HEK293 (cell line): ENCODE measurements at regions not wholly inside any gene's neighbourhood (a gene's known extent, or its start where the extent isn't known, plus 50 kb on each side); places are given as distances from the start of the nearest gene placed in this dataset.

Source experiments
- CTCF ChIA-PET: fragments of 350-600 bp; formaldehyde crosslinking; extraction: SDS; loops from one replicate; lab custom pipeline; 2021; ENCODE audit warnings: antibody characterized with exemption; lab: Yijun Ruan, JAX
- POLR2A ChIA-PET: fragments of 300-600 bp; formaldehyde crosslinking; extraction: SDS; loops from one replicate; lab custom pipeline; 2020; ENCODE audit warnings: antibody characterized with exemption, inconsistent platforms; lab: Yijun Ruan, JAX
- H3K27ac ChIP-seq: fragments of 200-500 bp; sonication (Bioruptor generic); 2 replicates; pipeline ENCODE4 v1.5.1; 2014; ENCODE audit warnings: low read depth, low read length, control low read depth, inconsistent platforms; ENCODE audit errors: extremely low read depth
- H3K36me3 ChIP-seq, 2 experiments: fragments of 200-500 bp in 1 of 2; sonication (Bioruptor generic) in 1 of 2; 1 replicate in 1 of 2; 2 replicates in 1 of 2; pipeline ENCODE4 v1.5.1; 2014 to 2017; ENCODE audit warnings: inconsistent platforms in 2 of 2, low read length in 2 of 2; ENCODE audit not compliant: control insufficient read depth in 2 of 2, insufficient read depth in 1 of 2
- H3K4me1 ChIP-seq: fragments of 200-500 bp; sonication (Bioruptor generic); 2 replicates; pipeline ENCODE4 v1.5.1; 2014; ENCODE audit warnings: mild to moderate bottlenecking, low read length, inconsistent platforms; ENCODE audit not compliant: control insufficient read depth, insufficient read depth
- H3K4me3 ChIP-seq: 2 replicates; pipeline ENCODE4 v1.5.1; 2011; ENCODE audit warnings: low read depth, mild to moderate bottlenecking, control low read depth, low read length, moderate library complexity
- H3K9me3 ChIP-seq: fragments of 200-500 bp; sonication (Bioruptor generic); 2 replicates; pipeline ENCODE4 v1.5.1; 2014; ENCODE audit warnings: low read depth, low read length, inconsistent platforms; ENCODE audit not compliant: control insufficient read depth, insufficient read depth
- BCL6B ChIP-seq: fragments of 450-650 bp; formaldehyde crosslinking; IDR thresholded peaks from 2 replicates; pipeline ENCODE4 v1.5.1; 2017; ENCODE audit warnings: missing biosample characterization, missing genetic modification characterization
- IKZF3 ChIP-seq: fragments of 450-650 bp; IDR thresholded peaks from 2 replicates; pipeline ENCODE4 v1.5.0; 2018; ENCODE audit warnings: missing biosample characterization, mild to moderate bottlenecking, missing genetic modification characterization, moderate library complexity
- KLF16 ChIP-seq: fragments of 450-650 bp; formaldehyde crosslinking; IDR thresholded peaks from 2 replicates; pipeline ENCODE4 v1.5.1; 2017; ENCODE audit warnings: missing biosample characterization, missing genetic modification characterization
- KLF7 ChIP-seq: fragments of 450-650 bp; formaldehyde crosslinking; IDR thresholded peaks from 2 replicates; pipeline ENCODE4 v1.5.1; 2016; ENCODE audit warnings: missing biosample characterization, missing genetic modification characterization, borderline replicate concordance
- KLF9 ChIP-seq: fragments of 450-650 bp; formaldehyde crosslinking; IDR thresholded peaks from 2 replicates; pipeline ENCODE4 v1.5.1; 2016; ENCODE audit warnings: missing biosample characterization, missing genetic modification characterization, low read depth
- MZF1 ChIP-seq: fragments of 450-650 bp; formaldehyde crosslinking; IDR thresholded peaks from 2 replicates; pipeline ENCODE4 v1.5.1; 2017; ENCODE audit warnings: missing biosample characterization, missing genetic modification characterization, borderline replicate concordance
- OVOL3 ChIP-seq: fragments of 450-650 bp; formaldehyde crosslinking; IDR thresholded peaks from 2 replicates; pipeline ENCODE4 v1.5.1; 2016; ENCODE audit warnings: missing biosample characterization, missing genetic modification characterization
- PRDM1 ChIP-seq: fragments of 450-650 bp; formaldehyde crosslinking; IDR thresholded peaks from 2 replicates; pipeline ENCODE4; 2016; ENCODE audit warnings: missing biosample characterization, missing genetic modification characterization
- TSHZ1 ChIP-seq: fragments of 450-650 bp; formaldehyde crosslinking; IDR thresholded peaks from 2 replicates; pipeline ENCODE4 v1.5.1; 2016; ENCODE audit warnings: missing biosample characterization, missing genetic modification characterization, borderline replicate concordance
- ZFP3 ChIP-seq: fragments of 450-650 bp; formaldehyde crosslinking; IDR thresholded peaks from 2 replicates; pipeline ENCODE4 v1.5.1; 2016; ENCODE audit warnings: low read depth, missing biosample characterization, missing genetic modification characterization
- ZNF114 ChIP-seq: fragments of 450-650 bp; formaldehyde crosslinking; IDR thresholded peaks from 2 replicates; pipeline ENCODE4 v1.5.0; 2017; ENCODE audit warnings: missing biosample characterization, missing genetic modification characterization
- ZNF132 ChIP-seq: fragments of 450-650 bp; formaldehyde crosslinking; IDR thresholded peaks from 2 replicates; pipeline ENCODE4 v1.5.1; 2017; ENCODE audit warnings: missing biosample characterization, missing genetic modification characterization, borderline replicate concordance
- ZNF133 ChIP-seq: fragments of 450-650 bp; formaldehyde crosslinking; IDR thresholded peaks from 2 replicates; pipeline ENCODE4 v1.5.1; 2016; ENCODE audit warnings: missing biosample characterization, missing genetic modification characterization
- ZNF211 ChIP-seq: fragments of 450-650 bp; formaldehyde crosslinking; IDR thresholded peaks from 2 replicates; pipeline ENCODE4 v1.5.1; 2016; ENCODE audit warnings: low read depth, missing biosample characterization, missing genetic modification characterization
- ZNF221 ChIP-seq: fragments of 450-650 bp; formaldehyde crosslinking; IDR thresholded peaks from 2 replicates; pipeline ENCODE4 v1.5.1; 2017; ENCODE audit warnings: missing biosample characterization, missing genetic modification characterization, borderline replicate concordance
- ZNF274 ChIP-seq, 2 experiments: fragments of 200-500 bp in 1 of 2; fragments of 450-650 bp in 1 of 2; sonication (Bioruptor generic) in 1 of 2; formaldehyde crosslinking in 1 of 2; IDR thresholded peaks; 2 replicates each; pipeline versions ENCODE4 v1.5.1 to v1.6.1; 2014 to 2016; ENCODE audit warnings: borderline replicate concordance in 1 of 2, inconsistent platforms in 1 of 2, low read length in 1 of 2, missing biosample characterization in 1 of 2, missing genetic modification characterization in 1 of 2
- ZNF302 ChIP-seq: fragments of 450-650 bp; formaldehyde crosslinking; IDR thresholded peaks from 2 replicates; pipeline ENCODE4 v1.5.1; 2016; ENCODE audit warnings: missing biosample characterization, missing genetic modification characterization, low read depth
- ZNF398 ChIP-seq: fragments of 450-650 bp; formaldehyde crosslinking; IDR thresholded peaks from 2 replicates; pipeline ENCODE4 v1.5.1; 2017; ENCODE audit warnings: missing biosample characterization, missing genetic modification characterization
- ZNF544 ChIP-seq: fragments of 450-650 bp; formaldehyde crosslinking; IDR thresholded peaks from 2 replicates; pipeline ENCODE4 v1.5.0; 2017; ENCODE audit warnings: missing biosample characterization, missing genetic modification characterization
- ZNF624 ChIP-seq: fragments of 450-650 bp; formaldehyde crosslinking; IDR thresholded peaks from 2 replicates; pipeline ENCODE4 v1.5.1; 2017; ENCODE audit warnings: missing biosample characterization, missing genetic modification characterization
- ZNF658 ChIP-seq: fragments of 450-650 bp; formaldehyde crosslinking; IDR thresholded peaks from 2 replicates; pipeline ENCODE4; 2016; ENCODE audit warnings: missing biosample characterization, missing genetic modification characterization
- ZNF670 ChIP-seq: fragments of 450-650 bp; formaldehyde crosslinking; IDR thresholded peaks from 2 replicates; pipeline ENCODE4 v1.5.1; 2016; ENCODE audit warnings: missing biosample characterization, missing genetic modification characterization, low read depth
- ZNF692 ChIP-seq: fragments of 450-650 bp; formaldehyde crosslinking; IDR thresholded peaks from 2 replicates; pipeline ENCODE4 v1.5.1; 2016; ENCODE audit warnings: missing biosample characterization, missing genetic modification characterization
- ZNF707 ChIP-seq: fragments of 450-650 bp; formaldehyde crosslinking; IDR thresholded peaks from 2 replicates; pipeline ENCODE4 v1.5.1; 2016; ENCODE audit warnings: missing biosample characterization, missing genetic modification characterization
- ZNF792 ChIP-seq: fragments of 450-650 bp; formaldehyde crosslinking; IDR thresholded peaks from 2 replicates; pipeline ENCODE4 v1.5.1; 2016; ENCODE audit warnings: missing biosample characterization, missing genetic modification characterization
- ZSCAN4 ChIP-seq: fragments of 450-650 bp; formaldehyde crosslinking; IDR thresholded peaks from 2 replicates; pipeline ENCODE4 v1.5.1; 2017; ENCODE audit warnings: missing biosample characterization, missing genetic modification characterization

GRCh38 chr15:53114960-53115359 lies 324.8 kb upstream of the ONECUT1 start:
- TF ChIP-seq IKZF3 (no peak), ZNF544 (tag by site-specific recombination) (no peak), ZSCAN4 (tag by site-specific recombination) (no peak), KLF9 (no peak), ZNF707 (tag by site-specific recombination) (no peak), MZF1 (tag by site-specific recombination) (no peak), BCL6B (tag by site-specific recombination) (no peak)
- ChIA-PET CTCF (interaction anchor here (0.7 kb wide), 1 partner anchor 133 kb away, joined by 3 read pairs; no protein-coding TSS in a partner anchor), POLR2A (no interaction called here)

GRCh38 chr15:53110999-53111398 lies 320.9 kb upstream of the ONECUT1 start:
- H3K4me1 ChIP-seq, result no peaks in the 10 kb centered on the region
- no peak overlapping the region for H3K4me3 ChIP-seq
- no peaks in the 10 kb centered on the region for H3K9me3 ChIP-seq
- no peaks in the 10 kb centered on the region for H3K36me3 ChIP-seq
- ChIA-PET CTCF (no interaction called here), POLR2A (no interaction called here)
- H3K27ac ChIP-seq, result no peak overlapping the region
- TF ChIP-seq ZNF132 (tag by site-specific recombination), result no peak
- TF ChIP-seq ZNF398, result no peak
- TF ChIP-seq ZNF221, result no peak
- TF ChIP-seq OVOL3 (tag by site-specific recombination), result no peak
- TF ChIP-seq ZNF211 (tag by site-specific recombination), result no peak
- TF ChIP-seq ZFP3 (tag by site-specific recombination), result no peak
- no peak for TF ChIP-seq ZNF133 (tag by site-specific recombination)
- no peak for TF ChIP-seq ZNF692 (tag by site-specific recombination)
- no peak for TF ChIP-seq ZNF658 (tag by site-specific recombination)
- no peak for TF ChIP-seq KLF16 (tag by site-specific recombination)
- TF ChIP-seq ZNF792 (tag by site-specific recombination), result no peak
- no peak for TF ChIP-seq ZNF302 (tag by site-specific recombination)
- no peak for TF ChIP-seq PRDM1 (tag by site-specific recombination)
- no peak for TF ChIP-seq TSHZ1
- no peak for TF ChIP-seq ZNF114 (tag by site-specific recombination)
- TF ChIP-seq ZNF274 (IDR thresholded peaks at IDR 0.05; ENCODE audit: low read length), result no peak
- no peak for TF ChIP-seq ZNF274 (tag by site-specific recombination; IDR thresholded peaks at IDR 0.05; ENCODE audit: borderline replicate concordance)
- TF ChIP-seq ZNF670 (tag by site-specific recombination), result no peak
- no peak for TF ChIP-seq ZNF624 (tag by site-specific recombination)
- no peak for TF ChIP-seq KLF7 (tag by site-specific recombination)

More at GRCh38 chr15:53114960-53115359, 324.8 kb upstream of the ONECUT1 start:
- no peak overlapping the region for H3K4me3 ChIP-seq
- H3K9me3 ChIP-seq, result no peaks in the 10 kb centered on the region
- H3K36me3 ChIP-seq, result no peaks in the 10 kb centered on the region
- H3K27ac ChIP-seq, result no peak overlapping the region
- no peaks in the 10 kb centered on the region for H3K4me1 ChIP-seq
